Calu3 (cell line): ENCODE measurements at regions not wholly inside any gene's neighbourhood (a gene's known extent, or its start where the extent isn't known, plus 50 kb on each side); places are given as distances from the start of the nearest gene placed in this dataset.
"Not testable (repeated sequence)": the region's sequence is repeated elsewhere in the genome, so short reads cannot be mapped to it uniquely, and the experiment has no call there.

Source experiments
- BruUV-seq: library from RNA; stranded (reverse); fragments of 400-500 nt; replicated peaks from 2 replicates; lab custom pipeline; 2021; lab: Mats Ljungman, UMichigan
- CTCF ChIA-PET: fragments of 300-600 bp; sonication (Branson Sonifier 250); formaldehyde crosslinking; loops from one replicate; lab custom pipeline; 2022; ENCODE audit warnings: antibody characterized with exemption; lab: Charles Lee
- DNase-seq: peaks from one replicate; pipeline ENCODE4 v3.0.0; 2022
- H3K27ac Mint-ChIP-seq: one replicate; pipeline ENCODE4 v1.8.0; 2022; ENCODE audit warnings: mixed read lengths; ENCODE audit not compliant: unreplicated experiment
- H3K27me3 Mint-ChIP-seq: one replicate; pipeline ENCODE4 v1.8.0; 2022; ENCODE audit warnings: mixed read lengths; ENCODE audit not compliant: unreplicated experiment
- H3K36me3 Mint-ChIP-seq: one replicate; pipeline ENCODE4 v1.8.0; 2022; ENCODE audit warnings: mild to moderate bottlenecking, moderate library complexity, mixed read lengths; ENCODE audit not compliant: insufficient read depth, unreplicated experiment
- H3K4me1 Mint-ChIP-seq: one replicate; pipeline ENCODE4 v1.8.0; 2022; ENCODE audit warnings: mild to moderate bottlenecking, low read depth, mixed read lengths; ENCODE audit not compliant: unreplicated experiment
- H3K4me3 Mint-ChIP-seq: one replicate; pipeline ENCODE4 v1.8.0; 2022; ENCODE audit warnings: mild to moderate bottlenecking, low read depth, moderate library complexity, mixed read lengths; ENCODE audit not compliant: unreplicated experiment
- H3K9me3 Mint-ChIP-seq: one replicate; pipeline ENCODE4 v1.8.0; 2022; ENCODE audit warnings: low read depth, mixed read lengths; ENCODE audit not compliant: unreplicated experiment
- CTCF ChIP-seq: fragments of 200-600 bp; IDR thresholded peaks from one replicate; pipeline ENCODE4 v1.8.0; 2022; ENCODE audit warnings: antibody characterized with exemption; ENCODE audit not compliant: unreplicated experiment
- intact Hi-C: fragments of 100-400 bp; cut with micrococcal nuclease; formaldehyde crosslinking; loops from one replicate; pipeline ENCODE4 v1.10.0; 2022; ENCODE audit not compliant: unreplicated experiment

DNA sequence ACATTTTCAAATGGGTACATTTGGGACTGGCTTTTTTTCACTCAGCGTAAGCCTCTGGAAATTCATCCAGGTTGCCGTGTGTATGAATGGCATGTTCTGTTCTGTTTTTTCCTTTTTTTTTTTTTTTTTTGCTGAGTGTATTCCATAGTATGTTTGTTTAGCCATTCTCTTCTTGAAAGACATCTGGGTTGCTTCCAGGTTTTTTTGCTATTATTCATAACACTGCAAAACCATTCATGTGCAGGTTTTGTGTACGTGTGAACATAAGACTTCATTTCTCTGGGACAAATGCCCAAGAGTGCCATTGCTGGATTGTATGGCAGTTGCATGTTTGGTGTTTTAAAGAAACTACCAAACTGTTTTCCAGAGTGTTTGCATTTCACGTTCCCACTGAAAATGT is 335.9 kb upstream of the TNRC6C start:
- CTCF ChIA-PET: interaction anchor here (0.6 kb wide), 1 partner anchor 259 kb away, joined by 3 read pairs; no protein-coding TSS in a partner anchor
- Mint-ChIP-seq H3K36me3 (no peaks in the 10 kb centered on the region), H3K27ac (no peak overlapping the region), H3K4me1 (no peaks in the 10 kb centered on the region), H3K4me3 (no peak overlapping the region), H3K27me3 (peaks cover 62% of the 10 kb centered on the region), H3K9me3 (peaks cover 4% of the 10 kb centered on the region)
- no peak for DNase-seq
- intact Hi-C loops: no loop called here
- no peak for TF ChIP-seq CTCF
- no TSS peak for BruUV-seq

GRCh38 chr17:77623321-77623720 is 335.2 kb upstream of the TNRC6C start:
- H3K9me3 Mint-ChIP-seq, intact Hi-C loops, BruUV-seq, H3K27ac Mint-ChIP-seq, DNase-seq, H3K4me1 Mint-ChIP-seq, H3K4me3 Mint-ChIP-seq, H3K36me3 Mint-ChIP-seq: not testable (repeated sequence)
- CTCF ChIA-PET: interaction anchor here (0.7 kb wide), 1 partner anchor 758 kb away, joined by 3 read pairs; no protein-coding TSS in a partner anchor
- peaks cover 62% of the 10 kb centered on the region for H3K27me3 Mint-ChIP-seq

- H3K36me3 Mint-ChIP-seq: no peaks in the 10 kb centered on the region
- CTCF ChIA-PET: interaction anchor here (0.5 to 1.0 kb wide), 2 partner anchors 18 to 817 kb away, joined by 3 to 4 read pairs; no protein-coding TSS in a partner anchor
Measured at GRCh38 chr17:77628035-77628434, 330.5 kb upstream of the TNRC6C start.

DNA sequence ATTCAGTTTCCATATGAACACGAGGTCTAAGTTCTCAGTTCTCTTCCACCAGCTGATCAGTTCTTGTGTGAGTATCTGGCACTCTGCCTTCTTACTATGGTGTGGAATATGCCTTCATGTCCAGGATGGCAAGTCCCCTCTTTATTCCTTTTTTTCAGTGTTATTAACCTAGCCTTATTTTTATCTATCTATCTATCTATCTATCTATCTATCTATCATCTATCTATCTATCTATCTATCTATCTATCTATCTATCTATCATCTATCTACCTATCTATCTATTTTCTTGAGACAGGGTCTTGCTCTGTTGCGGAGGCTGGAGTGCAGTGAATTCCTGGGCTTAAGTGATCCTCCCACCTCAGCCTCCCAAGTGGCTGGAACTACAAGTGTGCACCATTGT is 329.2 kb upstream of the TNRC6C start:
- H3K36me3 Mint-ChIP-seq, H3K4me1 Mint-ChIP-seq, DNase-seq, H3K27ac Mint-ChIP-seq, BruUV-seq, intact Hi-C loops, H3K4me3 Mint-ChIP-seq, H3K9me3 Mint-ChIP-seq: not testable (repeated sequence)
- CTCF ChIA-PET: interaction anchor here (0.7 kb wide), 1 partner anchor 1633 kb away, joined by 10 read pairs; no protein-coding TSS in a partner anchor
- peaks cover 57% of the 10 kb centered on the region for H3K27me3 Mint-ChIP-seq

More at GRCh38 chr17:77628035-77628434, 330.5 kb upstream of the TNRC6C start:
- Mint-ChIP-seq H3K4me1 (no peaks in the 10 kb centered on the region), H3K9me3 (peaks cover 4% of the 10 kb centered on the region), H3K27ac (no peak overlapping the region), H3K27me3 (peaks cover 48% of the 10 kb centered on the region), H3K4me3 (no peak overlapping the region)
- intact Hi-C loops: no loop called here
- no peak for DNase-seq
- BruUV-seq: no TSS peak
- TF ChIP-seq CTCF: no peak

- no peak for DNase-seq
- no peak overlapping the region for H3K27ac Mint-ChIP-seq
- H3K27me3 Mint-ChIP-seq: peaks cover 66% of the 10 kb centered on the region
- H3K4me1 Mint-ChIP-seq: no peaks in the 10 kb centered on the region
- peaks cover 4% of the 10 kb centered on the region for H3K9me3 Mint-ChIP-seq
- no peaks in the 10 kb centered on the region for H3K36me3 Mint-ChIP-seq
- intact Hi-C loops: no loop called here
- TF ChIP-seq CTCF: no peak
- BruUV-seq: no TSS peak
- CTCF ChIA-PET: no interaction called here
- H3K4me3 Mint-ChIP-seq: no peak overlapping the region
Measured at GRCh38 chr17:77631307-77631706, 327.2 kb upstream of the TNRC6C start.
